Mammary epithelial cell (primary cell): ENCODE measurements at regions not wholly inside any gene's neighbourhood (a gene's known extent, or its start where the extent isn't known, plus 50 kb on each side); places are given as distances from the start of the nearest gene placed in this dataset.

Source experiments
- EZH2 ChIP-seq: IDR thresholded peaks from 2 replicates; pipeline ENCODE4 v1.6.1; 2012; ENCODE audit warnings: low read length, inconsistent platforms, borderline replicate concordance
- TF ChIP-seq, protein P1 (sequence below), 2 donors: IDR thresholded peaks in 1 of 2; conservative IDR thresholded peaks in 1 of 2; 2 replicates each; pipeline ENCODE4 v1.5.1; 2011 to 2012; ENCODE audit warnings: inconsistent platforms in 2 of 2, low read length in 2 of 2, mild to moderate bottlenecking in 2 of 2, control low read depth in 1 of 2, low read depth in 1 of 2; ENCODE audit not compliant: insufficient read depth in 1 of 2; ENCODE audit errors: extremely low read depth in 1 of 2

DNA sequence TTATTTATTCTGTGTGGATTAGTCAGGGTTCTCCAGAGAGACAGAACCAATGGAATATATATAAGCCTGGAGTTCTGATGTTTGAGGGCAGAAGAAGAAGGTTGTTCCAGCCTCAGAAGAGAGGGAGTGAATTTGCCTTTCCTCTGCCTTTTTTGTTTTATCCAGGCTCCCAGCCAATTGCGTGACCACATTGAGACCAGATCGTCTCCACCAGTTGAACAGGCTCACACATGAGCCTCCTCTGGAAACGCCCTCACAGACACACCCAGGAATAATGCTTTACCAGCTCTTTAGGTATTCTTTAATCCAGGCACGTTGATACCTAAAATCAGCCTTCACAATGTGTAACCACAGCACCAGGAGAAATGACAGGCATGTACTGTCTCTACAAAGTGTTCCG lies 923.1 kb downstream of the TBL1XR1 start:
- TF ChIP-seq, protein P1, sequence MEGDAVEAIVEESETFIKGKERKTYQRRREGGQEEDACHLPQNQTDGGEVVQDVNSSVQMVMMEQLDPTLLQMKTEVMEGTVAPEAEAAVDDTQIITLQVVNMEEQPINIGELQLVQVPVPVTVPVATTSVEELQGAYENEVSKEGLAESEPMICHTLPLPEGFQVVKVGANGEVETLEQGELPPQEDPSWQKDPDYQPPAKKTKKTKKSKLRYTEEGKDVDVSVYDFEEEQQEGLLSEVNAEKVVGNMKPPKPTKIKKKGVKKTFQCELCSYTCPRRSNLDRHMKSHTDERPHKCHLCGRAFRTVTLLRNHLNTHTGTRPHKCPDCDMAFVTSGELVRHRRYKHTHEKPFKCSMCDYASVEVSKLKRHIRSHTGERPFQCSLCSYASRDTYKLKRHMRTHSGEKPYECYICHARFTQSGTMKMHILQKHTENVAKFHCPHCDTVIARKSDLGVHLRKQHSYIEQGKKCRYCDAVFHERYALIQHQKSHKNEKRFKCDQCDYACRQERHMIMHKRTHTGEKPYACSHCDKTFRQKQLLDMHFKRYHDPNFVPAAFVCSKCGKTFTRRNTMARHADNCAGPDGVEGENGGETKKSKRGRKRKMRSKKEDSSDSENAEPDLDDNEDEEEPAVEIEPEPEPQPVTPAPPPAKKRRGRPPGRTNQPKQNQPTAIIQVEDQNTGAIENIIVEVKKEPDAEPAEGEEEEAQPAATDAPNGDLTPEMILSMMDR (conservative IDR thresholded peaks at IDR 0.05 in 1 of 2, IDR thresholded peaks at IDR 0.05 in 1 of 2; ENCODE audit: extremely low read depth in 1 of 2, insufficient read depth in 1 of 2, low read depth in 1 of 2, low read length in 2 of 2): no peak
- TF ChIP-seq EZH2: no peak
